Right lobe of liver (tissue), 4 donors: ENCODE measurements at regions not wholly inside any gene's neighbourhood (a gene's known extent, or its start where the extent isn't known, plus 50 kb on each side); places are given as distances from the start of the nearest gene placed in this dataset.

Experiments used
- POLR2A ChIP-seq: fragments of 450-650 bp; IDR thresholded peaks from one replicate; pipeline ENCODE4 v1.6.1; 2017; ENCODE audit warnings: antibody characterized with exemption, mild to moderate bottlenecking
- TF ChIP-seq, protein P1 (sequence below), 4 donors: fragments of 200-600 bp in 3 of 4; fragments of 450-650 bp in 1 of 4; IDR thresholded peaks; one replicate each; pipeline versions ENCODE4 v1.5.1 to v1.8.0; 2016 to 2022; ENCODE audit warnings: antibody characterized with exemption in 4 of 4, mild to moderate bottlenecking in 2 of 4
- donor health status: DM: no; HTN: no; CAD: no.
- donor health status: DM: no; HTN: no; CAD: no.
- donor health status: DM: no; HTN: yes; CAD: no.

DNA sequence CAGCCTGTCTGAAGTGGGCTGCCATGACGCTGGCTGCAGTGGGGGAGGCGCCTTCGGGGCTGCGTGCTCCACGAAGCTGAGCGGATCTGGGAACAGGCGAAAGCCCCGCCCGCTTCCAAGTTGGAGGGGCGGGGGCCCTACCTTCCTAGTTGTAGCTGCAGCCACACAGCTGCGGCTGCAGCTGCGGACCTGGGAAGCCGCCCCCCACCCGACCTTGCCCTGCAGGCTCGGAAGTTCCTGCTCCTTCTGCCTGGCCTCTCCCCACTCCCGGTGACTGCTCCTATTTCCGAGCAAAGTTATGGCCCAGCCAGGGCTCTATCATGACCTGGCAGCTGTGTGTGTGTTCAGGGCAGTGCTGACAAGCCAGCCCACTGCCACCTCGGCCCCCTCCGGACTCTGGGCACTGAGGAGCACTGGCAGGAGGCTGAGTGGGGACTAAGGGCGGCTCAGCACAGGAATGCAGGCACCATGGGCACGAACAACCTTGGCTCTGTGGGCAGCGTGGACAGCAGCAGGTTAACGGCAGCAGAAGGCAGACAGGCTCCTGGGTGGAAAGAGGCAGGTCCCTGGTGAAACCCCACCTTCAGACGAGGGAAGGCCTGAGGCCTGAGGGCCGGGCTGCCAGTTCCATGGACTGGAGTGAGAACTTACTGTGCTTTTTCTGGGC is 352.4 kb upstream of the TMCO5A start:
- TF ChIP-seq POLR2A, result no peak
- TF ChIP-seq, protein P1, sequence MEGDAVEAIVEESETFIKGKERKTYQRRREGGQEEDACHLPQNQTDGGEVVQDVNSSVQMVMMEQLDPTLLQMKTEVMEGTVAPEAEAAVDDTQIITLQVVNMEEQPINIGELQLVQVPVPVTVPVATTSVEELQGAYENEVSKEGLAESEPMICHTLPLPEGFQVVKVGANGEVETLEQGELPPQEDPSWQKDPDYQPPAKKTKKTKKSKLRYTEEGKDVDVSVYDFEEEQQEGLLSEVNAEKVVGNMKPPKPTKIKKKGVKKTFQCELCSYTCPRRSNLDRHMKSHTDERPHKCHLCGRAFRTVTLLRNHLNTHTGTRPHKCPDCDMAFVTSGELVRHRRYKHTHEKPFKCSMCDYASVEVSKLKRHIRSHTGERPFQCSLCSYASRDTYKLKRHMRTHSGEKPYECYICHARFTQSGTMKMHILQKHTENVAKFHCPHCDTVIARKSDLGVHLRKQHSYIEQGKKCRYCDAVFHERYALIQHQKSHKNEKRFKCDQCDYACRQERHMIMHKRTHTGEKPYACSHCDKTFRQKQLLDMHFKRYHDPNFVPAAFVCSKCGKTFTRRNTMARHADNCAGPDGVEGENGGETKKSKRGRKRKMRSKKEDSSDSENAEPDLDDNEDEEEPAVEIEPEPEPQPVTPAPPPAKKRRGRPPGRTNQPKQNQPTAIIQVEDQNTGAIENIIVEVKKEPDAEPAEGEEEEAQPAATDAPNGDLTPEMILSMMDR (IDR thresholded peaks at IDR 0.05), result no peak
